PC-9 (cell line): ENCODE measurements at regions not wholly inside any gene's neighbourhood (a gene's known extent, or its start where the extent isn't known, plus 50 kb on each side); places are given as distances from the start of the nearest gene placed in this dataset.
"Not testable (repeated sequence)": the region's sequence is repeated elsewhere in the genome, so short reads cannot be mapped to it uniquely, and the experiment has no call there.

ENCODE experiments used
- EZH2 ChIP-seq: fragments of 200-600 bp; sonication (generic); IDR thresholded peaks from 2 replicates; pipeline ENCODE4 v1.8.0; 2017; ENCODE audit warnings: antibody characterized with exemption, low read depth
- TF ChIP-seq, protein P1 (sequence below): fragments of 200-600 bp; sonication (generic); conservative IDR thresholded peaks from 2 replicates; pipeline ENCODE4 v1.6.1; 2017; ENCODE audit warnings: mixed run types, antibody characterized with exemption, mild to moderate bottlenecking, moderate library complexity

DNA sequence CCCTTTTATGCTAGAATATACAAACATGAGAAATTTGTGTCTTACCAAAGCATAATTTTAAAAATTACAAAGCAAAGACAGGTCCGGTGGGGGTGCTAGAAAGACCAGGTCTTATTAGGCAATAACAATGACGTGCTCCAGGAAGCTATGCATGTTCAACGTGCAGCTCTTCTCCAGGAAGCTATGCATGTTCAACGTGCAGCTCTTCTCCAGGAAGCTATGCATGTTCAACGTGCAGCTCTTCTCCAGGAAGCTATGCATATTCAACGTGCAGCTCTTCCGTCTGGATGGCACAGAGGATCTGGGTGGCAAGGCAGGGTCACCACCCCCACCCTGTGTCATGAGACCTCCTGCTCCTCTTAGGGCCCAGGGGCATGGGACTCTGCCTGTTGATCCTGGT lies 51.9 kb upstream of the PROP1 start:
- TF ChIP-seq, protein P1, sequence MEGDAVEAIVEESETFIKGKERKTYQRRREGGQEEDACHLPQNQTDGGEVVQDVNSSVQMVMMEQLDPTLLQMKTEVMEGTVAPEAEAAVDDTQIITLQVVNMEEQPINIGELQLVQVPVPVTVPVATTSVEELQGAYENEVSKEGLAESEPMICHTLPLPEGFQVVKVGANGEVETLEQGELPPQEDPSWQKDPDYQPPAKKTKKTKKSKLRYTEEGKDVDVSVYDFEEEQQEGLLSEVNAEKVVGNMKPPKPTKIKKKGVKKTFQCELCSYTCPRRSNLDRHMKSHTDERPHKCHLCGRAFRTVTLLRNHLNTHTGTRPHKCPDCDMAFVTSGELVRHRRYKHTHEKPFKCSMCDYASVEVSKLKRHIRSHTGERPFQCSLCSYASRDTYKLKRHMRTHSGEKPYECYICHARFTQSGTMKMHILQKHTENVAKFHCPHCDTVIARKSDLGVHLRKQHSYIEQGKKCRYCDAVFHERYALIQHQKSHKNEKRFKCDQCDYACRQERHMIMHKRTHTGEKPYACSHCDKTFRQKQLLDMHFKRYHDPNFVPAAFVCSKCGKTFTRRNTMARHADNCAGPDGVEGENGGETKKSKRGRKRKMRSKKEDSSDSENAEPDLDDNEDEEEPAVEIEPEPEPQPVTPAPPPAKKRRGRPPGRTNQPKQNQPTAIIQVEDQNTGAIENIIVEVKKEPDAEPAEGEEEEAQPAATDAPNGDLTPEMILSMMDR: not testable (repeated sequence)
- TF ChIP-seq EZH2: not testable (repeated sequence)
